GM19240 (cell line): ENCODE measurements at regions not wholly inside any gene's neighbourhood (a gene's known extent, or its start where the extent isn't known, plus 50 kb on each side); places are given as distances from the start of the nearest gene placed in this dataset.
"Not testable (repeated sequence)": the region's sequence is repeated elsewhere in the genome, so short reads cannot be mapped to it uniquely, and the experiment has no call there.

Experiments
- DNase-seq: peaks from one replicate; pipeline ENCODE4 v3.0.0; 2011; ENCODE audit warnings: low spot score; ENCODE audit not compliant: insufficient read length

GRCh38 chr5:83810511-83810910, 89.9 kb upstream of the HAPLN1 start:
- no peak for DNase-seq

- DNase-seq = no peak
Measured at GRCh38 chr5:83802686-83803085, 82.0 kb upstream of the HAPLN1 start.

GRCh38 chr5:83800201-83800600, 79.5 kb upstream of the HAPLN1 start:
- no peak for DNase-seq

- not testable (repeated sequence) for DNase-seq
Measured at GRCh38 chr5:83799020-83799419, 78.4 kb upstream of the HAPLN1 start.

- DNase-seq = no peak
Measured at GRCh38 chr5:83789371-83789770, 68.7 kb upstream of the HAPLN1 start.

- DNase-seq = no peak
Measured at GRCh38 chr5:83787631-83788030, 67.0 kb upstream of the HAPLN1 start.

- no peak for DNase-seq
Measured at GRCh38 chr5:83785176-83785668, 64.6 kb upstream of the HAPLN1 start.

- DNase-seq = no peak
Measured at GRCh38 chr5:83780699-83781350, 60.2 kb upstream of the HAPLN1 start.

- DNase-seq = no peak
Measured at GRCh38 chr5:83777856-83778255, 57.2 kb upstream of the HAPLN1 start.

- no peak for DNase-seq
Measured at GRCh38 chr5:83776437-83777031, 55.9 kb upstream of the HAPLN1 start.
